Transverse colon (tissue), 3 donors: ENCODE measurements at regions not wholly inside any gene's neighbourhood (a gene's known extent, or its start where the extent isn't known, plus 50 kb on each side); places are given as distances from the start of the nearest gene placed in this dataset.

Experiments used
- EP300 ChIP-seq: sonication (generic); formaldehyde crosslinking; IDR thresholded peaks from one replicate; pipeline ENCODE4 v1.6.1; 2017; ENCODE audit warnings: antibody characterized with exemption, low read depth
- POLR2A ChIP-seq: fragments of 450-650 bp; IDR thresholded peaks from one replicate; pipeline ENCODE4 v1.6.1; 2016; ENCODE audit warnings: antibody characterized with exemption, mild to moderate bottlenecking, moderate library complexity
- TF ChIP-seq, protein P1 (sequence below), 5 experiments: fragments of 200-600 bp in 3 of 5; fragments of 450-650 bp in 2 of 5; sonication (generic) in 3 of 5; IDR thresholded peaks; 1 replicate in 2 of 5; 2 replicates in 3 of 5; pipeline ENCODE4 v1.5.1; 2016 to 2017; ENCODE audit warnings: antibody characterized with exemption in 5 of 5, inconsistent platforms in 3 of 5, mild to moderate bottlenecking in 2 of 5, moderate library complexity in 1 of 5

DNA sequence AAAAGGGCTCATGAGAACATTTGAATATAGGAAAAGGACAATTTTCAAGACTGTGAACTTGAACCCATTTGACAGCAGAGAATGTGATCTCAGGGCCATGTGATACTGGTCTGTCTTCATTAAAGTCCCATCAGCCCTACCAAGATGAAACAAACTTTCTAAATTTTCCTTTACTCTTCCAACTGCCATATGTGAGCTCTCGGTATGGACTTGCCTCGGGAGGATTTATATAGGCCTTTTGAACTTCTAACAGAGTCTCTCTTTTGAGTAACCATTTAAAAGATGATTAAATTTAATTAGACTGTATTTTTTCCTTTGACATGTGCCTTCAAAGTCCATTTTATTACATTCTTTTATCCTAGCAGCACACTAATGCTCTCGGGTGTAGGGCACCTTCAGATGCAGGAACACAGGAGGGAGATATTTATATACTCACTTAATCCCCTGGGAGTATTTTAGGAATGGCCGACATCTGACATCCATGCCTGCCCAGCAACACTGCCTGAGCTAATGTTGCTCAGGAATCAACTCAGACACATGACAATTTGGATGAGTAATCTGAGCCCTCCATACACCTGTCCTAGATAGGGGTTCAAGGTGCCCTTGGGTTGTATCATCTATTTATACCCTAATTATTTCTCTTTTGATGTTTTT lies 155.0 kb downstream of the SLC7A11 start:
- TF ChIP-seq, protein P1, sequence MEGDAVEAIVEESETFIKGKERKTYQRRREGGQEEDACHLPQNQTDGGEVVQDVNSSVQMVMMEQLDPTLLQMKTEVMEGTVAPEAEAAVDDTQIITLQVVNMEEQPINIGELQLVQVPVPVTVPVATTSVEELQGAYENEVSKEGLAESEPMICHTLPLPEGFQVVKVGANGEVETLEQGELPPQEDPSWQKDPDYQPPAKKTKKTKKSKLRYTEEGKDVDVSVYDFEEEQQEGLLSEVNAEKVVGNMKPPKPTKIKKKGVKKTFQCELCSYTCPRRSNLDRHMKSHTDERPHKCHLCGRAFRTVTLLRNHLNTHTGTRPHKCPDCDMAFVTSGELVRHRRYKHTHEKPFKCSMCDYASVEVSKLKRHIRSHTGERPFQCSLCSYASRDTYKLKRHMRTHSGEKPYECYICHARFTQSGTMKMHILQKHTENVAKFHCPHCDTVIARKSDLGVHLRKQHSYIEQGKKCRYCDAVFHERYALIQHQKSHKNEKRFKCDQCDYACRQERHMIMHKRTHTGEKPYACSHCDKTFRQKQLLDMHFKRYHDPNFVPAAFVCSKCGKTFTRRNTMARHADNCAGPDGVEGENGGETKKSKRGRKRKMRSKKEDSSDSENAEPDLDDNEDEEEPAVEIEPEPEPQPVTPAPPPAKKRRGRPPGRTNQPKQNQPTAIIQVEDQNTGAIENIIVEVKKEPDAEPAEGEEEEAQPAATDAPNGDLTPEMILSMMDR (IDR thresholded peaks at IDR 0.05) = no peak
- TF ChIP-seq POLR2A (no peak), EP300 (no peak)
